Heart left ventricle (tissue), 16 donors: ENCODE measurements at regions not wholly inside any gene's neighbourhood (a gene's known extent, or its start where the extent isn't known, plus 50 kb on each side); places are given as distances from the start of the nearest gene placed in this dataset.

ENCODE experiments used
- ATAC-seq, 4 donors: fragments of 200-7000 bp; cut with Tn5 transposase; one replicate each; pipeline ENCODE4 v1.9.1; 2020 to 2022; ENCODE audit warnings: moderate library complexity in 4 of 4, mild to moderate bottlenecking in 3 of 4, moderate number of reproducible peaks in 1 of 4
- DNase-seq, 5 donors: peaks; one replicate each; pipeline ENCODE4 v3.0.0-alpha.2; 2020
- H3K27ac ChIP-seq, 12 donors: fragments of 200-600 bp; sonication (generic) in 4 of 12; one replicate each; pipeline versions ENCODE4 v1.5.0 to v1.8.0; 2016 to 2022; ENCODE audit warnings: mild to moderate bottlenecking in 2 of 12
- H3K27me3 ChIP-seq, 9 donors: fragments of 200-600 bp; sonication (generic) in 2 of 9; one replicate each; pipeline versions ENCODE4 v1.5.1 to v1.8.0; 2016 to 2022; ENCODE audit warnings: mild to moderate bottlenecking in 3 of 9
- H3K36me3 ChIP-seq, 9 donors: fragments of 200-600 bp; sonication (generic) in 2 of 9; one replicate each; pipeline versions ENCODE4 v1.5.0 to v1.8.0; 2018 to 2022; ENCODE audit warnings: mild to moderate bottlenecking in 2 of 9
- H3K4me1 ChIP-seq, 12 donors: fragments of 200-600 bp; sonication (generic) in 4 of 12; one replicate each; pipeline versions ENCODE4 v1.5.0 to v1.8.0; 2016 to 2022; ENCODE audit warnings: mild to moderate bottlenecking in 3 of 12
- H3K4me3 ChIP-seq, 12 donors: fragments of 200-600 bp; sonication (generic) in 4 of 12; one replicate each; pipeline versions ENCODE4 v1.5.0 to v1.8.0; 2017 to 2022; ENCODE audit warnings: mild to moderate bottlenecking in 9 of 12, moderate library complexity in 4 of 12
- H3K9me3 ChIP-seq, 12 donors: fragments of 200-600 bp; sonication (generic) in 4 of 12; one replicate each; pipeline versions ENCODE4 v1.5.0 to v1.8.0; 2016 to 2022; ENCODE audit warnings: mild to moderate bottlenecking in 1 of 12
- CTCF ChIP-seq, 12 donors: fragments of 200-600 bp; sonication (generic) in 4 of 12; IDR thresholded peaks; one replicate each; pipeline versions ENCODE4 v1.5.0 to v1.8.0; 2018 to 2022; ENCODE audit warnings: antibody characterized with exemption in 12 of 12, mild to moderate bottlenecking in 5 of 12
- POLR2A ChIP-seq, 2 donors: fragments of 450-650 bp; IDR thresholded peaks; one replicate each; pipeline ENCODE4 v1.6.1; 2017; ENCODE audit warnings: antibody characterized with exemption in 2 of 2, mild to moderate bottlenecking in 2 of 2, moderate library complexity in 2 of 2
- WGBS, 4 donors: extraction: QIAGEN DNeasy Blood & Tissue Kit in 2 of 4; methylation state at CpG; one replicate each; pipeline versions ENCODE4 v1.1.5 to v1.1.7; 2013 to 2018; 5-methylcytosine and 5-hydroxymethylcytosine counted together
- intact Hi-C, 10 donors: fragments of 100-400 bp; cut with DNase I; formaldehyde crosslinking; loops; one replicate each; pipeline versions ENCODE4 v1.11.1 to v1.14.2; 2022
- donor health status: ischemic (EF 13 %, LVEDD 7.1; RV severe dilation, severe dysfunction).
- donor health status: healthy with polysubstance abuse.
- donor health status: DM: no; HTN: yes; CAD: no.
- donor health status: DM: no; HTN: no; CAD: no.
- donor health status: ischemic (EF 25% LVEDD 6.9; RV normal size, moderate dysfunction).
- donor health status: ischemic (EF 25% LVEDD 5.7; RV mildly dilated, moderate dysfunction).
- donor health status: healthy.
- donor health status: DM: yes; HTN: yes; CAD: no.
- donor health status: ischemic (EF 35%, LVEDD 5.7; RV mildly dilated, moderate dysfunction).
- donor health status: nonischemic (EF 11% LVEDD 7.7; RV severe dilation, severe dysfunction).
- donor health status: DM: yes; HTN: yes; CAD: no.
- donor health status: PGD.
- donor health status: ischemic (EF 29% LVEDD 5.4; RV normal size, mild dysfunction).
- donor health status: nonischemic (EF 23%, LVEDD 6.1; RV moderate dilation, normal function).

GRCh38 chr1:239657291-239657690 is 270.9 kb downstream of the CHRM3 start:
- Histone ChIP-seq H3K9me3 (peaks cover 0 to 5% (median 0%) of the 10 kb centered on the region in 12 donors), H3K4me3 (no peak overlapping the region), H3K36me3 (no peaks in the 10 kb centered on the region), H3K27ac (no peak overlapping the region), H3K27me3 (no peaks in the 10 kb centered on the region), H3K4me1 (no peaks in the 10 kb centered on the region)
- DNase-seq (no peak), ATAC-seq (no peak)
- 93 to 96% (median 95%) methylated on average over 2 of the region's 2 CpGs for WGBS, 4 donors
- no peak for TF ChIP-seq POLR2A (IDR thresholded peaks at IDR 0.05)
- intact Hi-C loops = no loop called here

GRCh38 chr1:239662950-239663349 is 276.6 kb downstream of the CHRM3 start:
- TF ChIP-seq CTCF (IDR thresholded peaks at IDR 0.05) = no peak

GRCh38 chr1:239672256-239672655 is 285.9 kb downstream of the CHRM3 start:
- ATAC-seq = no peak
- WGBS, 4 donors = 35 to 77% (median 62%) methylated on average over 1 of the region's 1 CpG

More at GRCh38 chr1:239662950-239663349, 276.6 kb downstream of the CHRM3 start:
- H3K4me3 ChIP-seq = no peak overlapping the region
- H3K4me1 ChIP-seq = no peaks in the 10 kb centered on the region
- no peak for ATAC-seq
- H3K36me3 ChIP-seq = no peaks in the 10 kb centered on the region
- intact Hi-C loops = no loop called here
- no peaks in the 10 kb centered on the region for H3K9me3 ChIP-seq
- H3K27ac ChIP-seq = no peak overlapping the region
- DNase-seq = no peak
- WGBS, 4 donors = 73 to 82% (median 77%) methylated on average over 3 of the region's 3 CpGs
- H3K27me3 ChIP-seq = no peaks in the 10 kb centered on the region

GRCh38 chr1:239675735-239676134 is 289.4 kb downstream of the CHRM3 start:
- H3K27ac ChIP-seq = no peak overlapping the region
- H3K4me1 ChIP-seq = no peaks in the 10 kb centered on the region
- intact Hi-C loops = no loop called here
- ATAC-seq = no peak
- H3K27me3 ChIP-seq = no peaks in the 10 kb centered on the region
- H3K36me3 ChIP-seq = no peaks in the 10 kb centered on the region
- H3K9me3 ChIP-seq = no peaks in the 10 kb centered on the region
- no peak overlapping the region for H3K4me3 ChIP-seq
- 91 to 94% (median 92%) methylated on average over 2 of the region's 2 CpGs for whole genome bisulfite sequencing, 4 donors
- TF ChIP-seq POLR2A (IDR thresholded peaks at IDR 0.05) (no peak), CTCF (IDR thresholded peaks at IDR 0.05) (no peak)
- no peak for DNase-seq

More at GRCh38 chr1:239672256-239672655, 285.9 kb downstream of the CHRM3 start:
- no peaks in the 10 kb centered on the region for H3K27me3 ChIP-seq
- no peaks in the 10 kb centered on the region for H3K9me3 ChIP-seq
- no peak for DNase-seq
- H3K27ac ChIP-seq = no peak overlapping the region
- TF ChIP-seq POLR2A (IDR thresholded peaks at IDR 0.05) (no peak), CTCF (IDR thresholded peaks at IDR 0.05) (no peak)
- intact Hi-C loops = no loop called here
- no peaks in the 10 kb centered on the region for H3K4me1 ChIP-seq
- H3K4me3 ChIP-seq = no peak overlapping the region
- H3K36me3 ChIP-seq = no peaks in the 10 kb centered on the region

- WGBS, 4 donors = 61 to 79% (median 69%) methylated on average over 4 of the region's 4 CpGs
- no peak overlapping the region for H3K27ac ChIP-seq
- TF ChIP-seq CTCF (IDR thresholded peaks at IDR 0.05) = no peak
- TF ChIP-seq POLR2A (IDR thresholded peaks at IDR 0.05) = no peak
- no peaks in the 10 kb centered on the region for H3K4me1 ChIP-seq
- no peak overlapping the region for H3K4me3 ChIP-seq
- no peak for DNase-seq
- ATAC-seq = no peak
- H3K9me3 ChIP-seq = no peaks in the 10 kb centered on the region
- no peaks in the 10 kb centered on the region for H3K27me3 ChIP-seq
- H3K36me3 ChIP-seq = no peaks in the 10 kb centered on the region
- intact Hi-C loops = no loop called here
Observed at GRCh38 chr1:239676522-239677273, 290.3 kb downstream of the CHRM3 start.
